Panc1 (cell line): ENCODE measurements at regions not wholly inside any gene's neighbourhood (a gene's known extent, or its start where the extent isn't known, plus 50 kb on each side); places are given as distances from the start of the nearest gene placed in this dataset.

ENCODE experiments used
- POLR2AphosphoS5 ChIP-seq: IDR thresholded peaks from 2 replicates; pipeline ENCODE4 v1.6.1; 2012; ENCODE audit warnings: mild to moderate bottlenecking, low read depth, low read length, moderate library complexity
- TF ChIP-seq, protein P1 (sequence below): fragments of 450-650 bp; IDR thresholded peaks from 2 replicates; pipeline ENCODE4 v1.5.1; 2017; ENCODE audit warnings: mild to moderate bottlenecking

DNA sequence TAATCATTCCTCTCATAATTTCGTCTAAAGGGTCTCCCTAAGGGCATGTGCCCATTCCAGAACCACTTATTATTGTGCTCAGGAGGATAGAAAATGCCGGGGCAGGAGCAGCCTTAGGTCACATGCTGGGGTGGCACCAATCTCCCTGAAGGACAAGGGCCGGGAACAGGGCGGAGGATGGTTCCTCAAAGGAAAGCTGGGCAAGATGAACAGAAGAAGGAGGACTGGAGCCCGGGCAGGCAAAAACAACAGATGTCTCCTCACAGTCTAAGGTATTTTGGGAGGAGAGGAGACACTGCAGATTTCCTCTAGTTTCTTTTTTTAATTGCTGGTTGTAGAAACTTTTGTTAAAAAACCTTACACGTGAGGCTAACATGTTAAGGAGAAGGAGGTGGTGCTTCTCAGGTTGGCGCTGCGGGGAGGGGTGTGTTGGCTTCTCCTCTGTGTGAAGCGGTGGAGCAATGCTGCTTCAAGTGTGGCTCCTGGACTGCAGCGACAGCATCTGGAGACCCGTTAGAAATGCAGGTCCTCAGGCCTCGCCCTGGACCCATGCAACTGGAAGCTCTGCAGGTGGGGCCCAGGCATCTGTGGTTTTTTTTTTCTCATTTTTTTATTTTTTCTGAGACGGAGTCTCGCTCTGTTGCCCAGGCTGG, 164.8 kb downstream of the AACS start:
- TF ChIP-seq, protein P1, sequence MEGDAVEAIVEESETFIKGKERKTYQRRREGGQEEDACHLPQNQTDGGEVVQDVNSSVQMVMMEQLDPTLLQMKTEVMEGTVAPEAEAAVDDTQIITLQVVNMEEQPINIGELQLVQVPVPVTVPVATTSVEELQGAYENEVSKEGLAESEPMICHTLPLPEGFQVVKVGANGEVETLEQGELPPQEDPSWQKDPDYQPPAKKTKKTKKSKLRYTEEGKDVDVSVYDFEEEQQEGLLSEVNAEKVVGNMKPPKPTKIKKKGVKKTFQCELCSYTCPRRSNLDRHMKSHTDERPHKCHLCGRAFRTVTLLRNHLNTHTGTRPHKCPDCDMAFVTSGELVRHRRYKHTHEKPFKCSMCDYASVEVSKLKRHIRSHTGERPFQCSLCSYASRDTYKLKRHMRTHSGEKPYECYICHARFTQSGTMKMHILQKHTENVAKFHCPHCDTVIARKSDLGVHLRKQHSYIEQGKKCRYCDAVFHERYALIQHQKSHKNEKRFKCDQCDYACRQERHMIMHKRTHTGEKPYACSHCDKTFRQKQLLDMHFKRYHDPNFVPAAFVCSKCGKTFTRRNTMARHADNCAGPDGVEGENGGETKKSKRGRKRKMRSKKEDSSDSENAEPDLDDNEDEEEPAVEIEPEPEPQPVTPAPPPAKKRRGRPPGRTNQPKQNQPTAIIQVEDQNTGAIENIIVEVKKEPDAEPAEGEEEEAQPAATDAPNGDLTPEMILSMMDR = no peak
- TF ChIP-seq POLR2AphosphoS5 = no peak
